HepG2 (cell line): ENCODE measurements at regions not wholly inside any gene's neighbourhood (a gene's known extent, or its start where the extent isn't known, plus 50 kb on each side); places are given as distances from the start of the nearest gene placed in this dataset.
A peak's percentile ranks its signal among the peaks of the same experiment; 100 is the strongest.

Experiments used
- ATAC-seq: fragments of 200-7000 bp; cut with Tn5 transposase; 3 replicates; pipeline ENCODE4 v1.9.1; 2020; ENCODE audit warnings: mild to moderate bottlenecking, moderate library complexity
- BruUV-seq: library from RNA; stranded (reverse); fragments of 400-500 nt; replicated peaks from 2 replicates; lab custom pipeline; 2021; lab: Mats Ljungman, UMichigan
- CTCF ChIA-PET: fragments of 300-600 bp; formaldehyde crosslinking; extraction: SDS; loops from one replicate; lab custom pipeline; 2021; ENCODE audit warnings: low total read pairs, inconsistent platforms, low intra/inter-chr PET ratio; lab: Yijun Ruan, JAX
- POLR2A ChIA-PET: fragments of 350-600 bp; sonication (Branson Sonifier 250); formaldehyde crosslinking; loops from one replicate; lab custom pipeline; 2020; ENCODE audit warnings: antibody characterized with exemption, inconsistent platforms; lab: Yijun Ruan, JAX
- DNase-seq: peaks from one replicate; pipeline ENCODE4 v3.0.0-alpha.2; 2015; ENCODE audit warnings: low spot score
- FAIRE-seq: peaks from 3 replicates; lab custom pipeline; 2011; peaks lifted over from hg19 to GRCh38; lab: Jason Lieb, UNC
- H2AFZ ChIP-seq: one replicate; pipeline ENCODE4 v1.6.1; 2011; ENCODE audit warnings: low read length, inconsistent platforms
- H3K27ac ChIP-seq: fragments of 300-600 bp; 3 replicates; pipeline ENCODE4 v1.8.0; 2011; ENCODE audit warnings: mixed run types, mild to moderate bottlenecking, mixed read lengths, low read length, inconsistent platforms; ENCODE audit not compliant: insufficient read depth; ENCODE audit errors: extremely low read length
- H3K27me3 ChIP-seq, 2 experiments: fragments of 200-600 bp in 1 of 2; 2 replicates in 1 of 2; 3 replicates in 1 of 2; pipeline versions ENCODE4 v1.6.0 to v1.8.0; 2011; ENCODE audit warnings: low read length in 2 of 2, mild to moderate bottlenecking in 2 of 2, moderate library complexity in 2 of 2, inconsistent platforms in 1 of 2; ENCODE audit not compliant: insufficient read depth in 2 of 2, control insufficient read depth in 1 of 2
- H3K36me3 ChIP-seq, 2 experiments: fragments of 200-600 bp in 1 of 2; replicated peaks in 1 of 2; 2 replicates in 1 of 2; 3 replicates in 1 of 2; pipeline versions ENCODE4 v1.5.1 to v1.8.0; 2011; ENCODE audit warnings: low read length in 2 of 2, inconsistent platforms in 1 of 2; ENCODE audit not compliant: insufficient read depth in 2 of 2, control insufficient read depth in 1 of 2
- H3K4me1 ChIP-seq: 2 replicates; pipeline ENCODE4 v1.5.1; 2012; ENCODE audit warnings: low read length, inconsistent platforms; ENCODE audit not compliant: insufficient read depth
- H3K4me2 ChIP-seq: 2 replicates; pipeline ENCODE4 v1.6.0; 2011; ENCODE audit warnings: low read depth, low read length, inconsistent platforms
- H3K4me3 ChIP-seq, 3 experiments: fragments of 200-600 bp in 1 of 3; sonication (generic), shearing (Covaris generic) in 1 of 3; replicated peaks in 1 of 3; 2 replicates each; pipeline ENCODE4 v1.5.1; 2011 to 2016; ENCODE audit warnings: low read length in 3 of 3, inconsistent platforms in 2 of 3, low read depth in 2 of 3, mild to moderate bottlenecking in 2 of 3, control low read depth in 1 of 3, mixed read lengths in 1 of 3; ENCODE audit not compliant: insufficient read depth in 1 of 3
- H3K79me2 ChIP-seq: one replicate; pipeline ENCODE4 v1.6.1; 2011; ENCODE audit warnings: low read length, inconsistent platforms; ENCODE audit not compliant: insufficient read depth
- H3K9ac ChIP-seq: 2 replicates; pipeline ENCODE4 v1.6.0; 2011; ENCODE audit warnings: mild to moderate bottlenecking, low read depth, low read length, inconsistent platforms; ENCODE audit not compliant: insufficient read depth
- H3K9me3 ChIP-seq: 2 replicates; pipeline ENCODE4 v1.5.1; 2012; ENCODE audit warnings: mild to moderate bottlenecking, low read length
- H4K20me1 ChIP-seq: 2 replicates; pipeline ENCODE4 v1.6.0; 2011; ENCODE audit warnings: inconsistent platforms, mild to moderate bottlenecking, low read length, moderate library complexity; ENCODE audit not compliant: insufficient read depth
- MAFF ChIP-seq: IDR thresholded peaks from 2 replicates; pipeline ENCODE4 v1.6.1; 2011; ENCODE audit warnings: low read depth, low read length, improper control_type of control experiment
- MAFK ChIP-seq, 2 experiments: IDR thresholded peaks in 1 of 2; conservative IDR thresholded peaks in 1 of 2; 2 replicates each; pipeline ENCODE4 v1.6.1; 2011; ENCODE audit warnings: improper control_type of control experiment in 2 of 2, low read length in 2 of 2
- SUZ12 ChIP-seq: fragments of 150-350 bp; IDR thresholded peaks from 2 replicates; pipeline ENCODE4 v1.6.1; 2014; ENCODE audit warnings: low read depth, low read length
- ZNF136 ChIP-seq: sonication (generic); formaldehyde crosslinking; IDR thresholded peaks from 2 replicates; pipeline ENCODE4 v1.8.1; 2022; ENCODE audit warnings: low read depth, mild to moderate bottlenecking, moderate library complexity, missing genetic modification reagents
- ZNF138 ChIP-seq: sonication (generic); formaldehyde crosslinking; IDR thresholded peaks from 2 replicates; pipeline ENCODE4 v1.5.0; 2020; ENCODE audit warnings: mild to moderate bottlenecking, low read depth, missing genetic modification reagents
- ZNF143 ChIP-seq: sonication (generic); formaldehyde crosslinking; IDR thresholded peaks from 2 replicates; pipeline ENCODE4 v1.4.0; 2020; ENCODE audit warnings: missing genetic modification reagents
- ZNF674 ChIP-seq: sonication (generic); formaldehyde crosslinking; IDR thresholded peaks from 2 replicates; pipeline ENCODE4 v1.5.0; 2020; ENCODE audit warnings: low read depth, mild to moderate bottlenecking, missing genetic modification reagents
- ZNF724P ChIP-seq: sonication (generic); formaldehyde crosslinking; IDR thresholded peaks from 2 replicates; pipeline ENCODE4 v1.8.0; 2022; ENCODE audit warnings: missing genetic modification reagents, borderline replicate concordance
- WGBS: methylation state at CpG from one replicate; pipeline ENCODE4 v1.1.6; 2017; ENCODE audit warnings: low lambda C conversion rate; 5-methylcytosine and 5-hydroxymethylcytosine counted together
- in situ Hi-C: cut with HindIII; loops from 2 replicates; pipeline ENCODE4 v1.10.0; 2017; ENCODE audit warnings: low pct_unique_long_range_greater_than_20kb; ENCODE audit not compliant: extremely low pct_ligation_motif_present
- intact Hi-C: fragments of 100-400 bp; cut with micrococcal nuclease; formaldehyde crosslinking; loops from one replicate; pipeline ENCODE4 v1.10.0; 2022; ENCODE audit not compliant: unreplicated experiment
- TF ChIP-seq, protein P1 (sequence below): sonication (generic); formaldehyde crosslinking; IDR thresholded peaks from 2 replicates; pipeline ENCODE4 v1.9.0; 2021; ENCODE audit warnings: missing genetic modification reagents, mild to moderate bottlenecking, borderline replicate concordance

DNA sequence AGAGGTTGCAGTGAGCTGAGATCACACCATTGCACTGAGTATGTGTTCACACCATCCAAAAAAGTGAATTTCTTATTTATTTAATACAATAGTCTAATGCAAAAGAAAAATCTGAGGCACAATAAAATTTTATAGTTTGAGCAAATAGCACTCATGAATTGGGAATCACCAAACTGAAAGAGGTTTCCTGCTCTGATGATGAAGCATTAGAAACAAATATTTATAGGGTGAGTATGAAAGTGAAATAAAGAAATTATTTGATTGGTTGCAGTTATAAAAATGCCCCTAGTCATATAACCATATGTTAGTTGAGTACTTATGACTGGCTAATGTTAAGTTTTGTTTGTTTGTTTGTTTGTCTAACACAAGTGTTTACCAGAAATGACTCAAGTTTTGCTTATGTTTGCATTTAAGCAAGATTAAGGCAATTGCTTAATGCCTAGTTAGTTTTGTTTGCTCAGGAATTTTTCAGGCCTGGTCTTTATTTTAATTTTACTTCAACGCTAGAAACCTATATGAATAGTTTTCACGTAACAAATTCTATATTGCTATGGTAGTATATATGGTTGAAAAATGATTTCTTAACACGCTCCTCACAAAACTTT lies 151.5 kb upstream of the FAM83B start:
- Histone ChIP-seq H3K4me2 (no peak overlapping the region), H3K4me3 (no peak overlapping the region), H4K20me1 (no peaks in the 10 kb centered on the region), H3K9me3 (no peaks in the 10 kb centered on the region), H2AFZ (no peak overlapping the region), H3K27me3 (no peaks in the 10 kb centered on the region), H3K79me2 (no peaks in the 10 kb centered on the region), H3K36me3 (no peaks in the 10 kb centered on the region), H3K4me1 (no peaks in the 10 kb centered on the region), H3K9ac (no peak overlapping the region), H3K27ac (no peak overlapping the region)
- TF ChIP-seq ZNF724P (CRISPR knock-in tag) (no peak), ZNF136 (CRISPR knock-in tag) (no peak), ZNF674 (CRISPR knock-in tag) (no peak), SUZ12 (no peak), MAFF (peak; percentile 58; the same call in 1 of the 2 replicates), ZNF143 (CRISPR knock-in tag) (no peak), ZNF138 (no peak), MAFK (conservative IDR thresholded peaks at IDR 0.05 in 1 of 2, IDR thresholded peaks at IDR 0.05 in 1 of 2; ENCODE audit: low read length in 2 of 2) (peak in 1 of 2 experiments; percentile 65; a peak in 2 of 4 replicates)
- TF ChIP-seq, protein P1, sequence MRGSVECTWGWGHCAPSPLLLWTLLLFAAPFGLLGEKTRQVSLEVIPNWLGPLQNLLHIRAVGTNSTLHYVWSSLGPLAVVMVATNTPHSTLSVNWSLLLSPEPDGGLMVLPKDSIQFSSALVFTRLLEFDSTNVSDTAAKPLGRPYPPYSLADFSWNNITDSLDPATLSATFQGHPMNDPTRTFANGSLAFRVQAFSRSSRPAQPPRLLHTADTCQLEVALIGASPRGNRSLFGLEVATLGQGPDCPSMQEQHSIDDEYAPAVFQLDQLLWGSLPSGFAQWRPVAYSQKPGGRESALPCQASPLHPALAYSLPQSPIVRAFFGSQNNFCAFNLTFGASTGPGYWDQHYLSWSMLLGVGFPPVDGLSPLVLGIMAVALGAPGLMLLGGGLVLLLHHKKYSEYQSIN (CRISPR knock-in tag), result no peak
- no peak for ATAC-seq
- FAIRE-seq, result no peak
- ChIA-PET CTCF (no interaction called here), POLR2A (no interaction called here)
- intact Hi-C loops, result no loop called here
- no TSS peak for BruUV-seq
- WGBS, result 10% methylated on average over 3 of the region's 3 CpGs
- in situ Hi-C loops, result no loop called here
- DNase-seq, result no peak
